NT2/D1 (cell line): ENCODE measurements at regions not wholly inside any gene's neighbourhood (a gene's known extent, or its start where the extent isn't known, plus 50 kb on each side); places are given as distances from the start of the nearest gene placed in this dataset.

ENCODE experiments used
- SUZ12 ChIP-seq: IDR thresholded peaks from 2 replicates; pipeline ENCODE4 v1.6.1; 2011; ENCODE audit not compliant: insufficient read length, insufficient read depth; ENCODE audit errors: extremely low read depth
- YY1 ChIP-seq: IDR thresholded peaks from 2 replicates; pipeline ENCODE4 v1.6.1; 2011; ENCODE audit not compliant: insufficient read length, insufficient read depth

- TF ChIP-seq SUZ12: no peak
- TF ChIP-seq YY1: no peak
Measured at GRCh38 chr3:127389420-127389819, 101.6 kb upstream of the PRR20G start.
